Activated naive CD4-positive, alpha-beta T cell treated with Interleukin-2 at 50 U/mL for 16 hours (primary cell): ENCODE measurements at regions not wholly inside any gene's neighbourhood (a gene's known extent, or its start where the extent isn't known, plus 50 kb on each side); places are given as distances from the start of the nearest gene placed in this dataset.

ENCODE experiments used
- DNase-seq: peaks from one replicate; pipeline ENCODE4 v3.0.0-alpha.2; 2020

DNA sequence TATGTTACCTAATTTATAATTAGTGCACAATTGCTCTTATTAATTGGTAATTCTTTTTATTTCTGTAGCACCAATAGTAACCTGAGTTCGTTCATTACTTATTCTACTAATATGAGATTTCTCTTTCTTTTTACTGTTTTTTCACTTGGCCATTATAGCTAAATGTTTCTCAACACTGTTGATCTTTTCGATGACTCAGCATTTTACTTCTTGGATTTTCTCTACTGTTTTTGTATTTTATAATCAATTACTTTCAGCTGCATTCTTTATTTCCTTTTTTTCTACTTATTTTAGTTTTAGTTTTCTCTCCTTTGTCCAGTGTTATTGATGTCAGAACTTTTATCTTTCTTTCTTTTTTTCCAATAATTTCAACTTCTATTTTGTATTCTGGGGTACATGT, 589.4 kb upstream of the SOX11 start:
- no peak for DNase-seq

DNA sequence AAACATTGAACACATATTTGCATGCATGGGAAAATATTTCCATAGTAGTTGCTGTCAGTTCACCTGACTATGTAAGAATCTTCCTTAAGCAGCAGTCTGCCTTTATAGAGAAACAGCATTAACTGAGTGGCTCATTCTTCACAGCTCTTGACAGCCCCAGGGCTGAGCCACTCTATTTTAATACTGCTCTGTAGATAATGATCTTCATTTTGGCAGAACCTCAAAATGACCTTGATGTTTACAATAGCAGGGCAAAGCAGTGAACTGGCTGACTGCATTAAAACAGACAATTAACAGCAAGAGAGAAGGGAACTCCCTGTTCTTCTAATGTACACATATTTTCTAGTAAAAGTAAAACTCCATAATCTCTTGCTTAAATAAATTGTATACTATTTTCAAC, 580.6 kb upstream of the SOX11 start:
- DNase-seq, result no peak

DNA sequence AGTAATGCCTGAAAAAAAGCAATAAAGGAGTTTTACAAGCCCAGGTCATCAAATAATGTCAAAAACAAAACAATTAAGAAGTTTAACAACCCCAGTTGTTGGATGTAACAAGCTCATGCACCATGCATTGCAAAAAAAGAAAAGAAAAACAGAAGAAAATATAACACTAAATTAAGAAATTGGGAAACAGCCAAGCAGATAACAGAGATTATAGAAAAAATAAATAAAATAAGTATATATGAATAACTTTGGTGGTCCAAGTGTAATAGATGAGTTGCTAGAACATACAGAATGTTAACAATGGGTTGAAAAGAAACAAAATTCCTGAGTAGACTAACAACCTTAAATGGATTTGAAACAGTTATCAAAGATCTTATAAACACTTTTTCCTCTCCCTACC, 573.1 kb upstream of the SOX11 start:
- DNase-seq, result no peak

DNA sequence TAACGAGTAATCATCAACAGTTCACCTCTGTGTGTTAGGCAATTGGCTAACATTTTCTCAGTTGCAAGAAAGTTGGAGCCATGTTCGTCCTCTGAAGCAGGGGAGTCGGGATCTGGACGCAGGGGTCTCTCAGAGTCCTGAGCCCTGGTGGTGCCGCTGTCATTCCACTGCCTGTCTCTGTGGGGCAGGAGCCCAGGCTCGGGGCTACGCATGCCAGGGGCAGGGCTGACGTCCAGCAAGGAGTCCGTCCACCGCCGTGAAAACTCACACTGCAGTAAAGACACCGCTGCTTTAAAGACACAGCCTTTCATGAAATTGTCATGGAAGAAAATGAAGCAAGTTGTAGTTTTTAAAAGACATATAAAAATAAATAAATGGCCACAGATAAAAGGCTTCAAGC, 571.1 kb upstream of the SOX11 start:
- DNase-seq, result no peak

DNA sequence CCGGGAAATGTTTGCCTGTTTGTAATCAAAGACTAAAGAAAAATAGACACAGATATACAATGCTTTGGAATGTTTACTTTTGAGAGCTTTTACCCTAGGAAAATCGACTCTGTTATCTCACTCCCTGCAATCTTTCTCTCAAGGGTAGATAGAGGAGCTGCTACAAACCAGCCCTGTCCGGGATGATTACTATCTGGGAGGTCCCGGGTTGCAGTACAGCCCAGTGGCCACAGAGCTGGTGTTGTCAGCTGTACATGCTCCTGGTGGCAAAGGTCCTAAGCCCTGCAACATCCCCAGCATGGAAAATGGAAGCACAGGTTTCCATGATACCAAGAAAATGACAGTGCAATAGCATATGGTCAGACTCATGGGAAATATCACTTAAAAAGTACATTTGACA, 570.5 kb upstream of the SOX11 start:
- DNase-seq, result no peak

DNA sequence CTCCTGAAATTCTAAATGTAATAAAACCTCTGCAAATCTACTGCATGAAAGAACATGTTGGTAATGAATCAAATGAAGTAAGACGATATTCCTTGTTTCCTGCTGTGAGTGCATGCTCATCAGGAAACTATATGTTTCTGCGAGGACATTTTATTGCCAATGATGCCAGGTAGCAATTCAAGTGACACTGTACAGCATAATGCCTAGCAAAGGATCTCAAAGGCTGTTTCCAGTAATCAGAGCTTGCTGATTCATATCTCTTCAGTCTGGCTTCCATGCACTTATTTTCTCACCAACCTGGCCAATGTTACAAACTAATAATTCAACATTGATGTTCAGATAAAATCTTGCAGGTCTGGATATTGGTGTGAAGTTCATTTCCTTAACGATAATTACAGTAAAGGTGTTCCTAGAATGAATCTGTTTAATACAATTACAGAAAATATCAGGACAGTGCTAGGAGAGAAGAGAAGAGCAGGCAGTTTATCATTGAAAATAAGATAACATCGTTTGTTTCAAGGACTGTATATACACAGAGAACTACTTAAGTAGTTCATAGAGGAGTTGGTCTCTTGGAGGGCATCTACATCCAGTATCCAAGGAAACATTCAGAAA, 568.5 kb upstream of the SOX11 start:
- DNase-seq, result no peak

DNA sequence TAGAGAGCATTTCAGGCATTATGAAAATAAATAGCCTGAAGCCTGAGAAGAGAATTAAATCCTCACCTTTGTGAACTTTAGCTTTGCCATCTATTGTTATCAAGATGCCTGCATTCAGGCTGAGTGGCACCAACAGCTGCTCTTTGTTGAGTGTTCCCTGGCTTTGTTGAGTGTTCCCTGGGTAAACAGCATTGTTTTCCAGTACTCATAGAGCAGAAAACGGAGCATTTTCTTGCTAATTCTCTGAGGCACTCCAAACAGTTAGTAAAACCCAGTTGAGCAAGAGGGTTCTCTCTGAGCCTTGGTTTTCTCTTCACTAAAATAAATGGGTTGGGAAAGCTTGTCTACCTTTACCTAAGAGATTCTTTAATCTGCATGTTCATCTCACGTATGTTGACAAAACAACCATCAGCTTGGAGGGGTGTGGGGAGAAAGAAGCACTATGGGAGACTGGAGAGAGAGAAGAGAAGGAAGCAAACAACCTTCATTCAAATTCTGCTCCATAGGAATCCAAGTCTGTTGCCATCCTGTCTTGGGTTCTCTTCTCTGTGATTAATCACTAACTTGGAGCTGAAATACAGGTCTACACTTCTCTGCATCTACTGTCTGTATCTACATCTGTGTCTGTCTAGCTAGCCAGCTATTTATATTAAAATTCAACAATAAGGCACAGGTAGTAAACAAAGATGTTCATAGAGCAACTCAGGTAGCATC, 567.0 kb upstream of the SOX11 start:
- DNase-seq, result no peak

DNA sequence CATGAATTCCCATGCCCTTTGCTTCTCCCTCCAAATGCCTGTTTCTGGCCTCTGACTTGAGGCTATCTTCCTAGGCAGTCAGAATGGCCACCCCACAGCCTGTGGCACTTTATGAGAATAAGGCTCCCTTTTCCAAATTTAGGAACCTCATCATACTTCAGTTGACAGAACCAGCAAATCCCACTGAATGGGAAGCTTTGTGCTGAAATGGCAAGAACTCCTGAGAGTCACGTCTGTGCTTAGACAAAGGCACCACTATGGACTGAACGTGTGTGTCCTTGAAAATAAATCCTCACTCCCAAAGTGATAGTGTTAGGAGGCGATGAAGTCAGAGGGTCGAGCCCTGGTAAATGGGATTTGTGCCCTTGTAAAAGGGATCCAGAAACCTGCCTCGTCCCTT, 559.9 kb upstream of the SOX11 start:
- no peak for DNase-seq

DNA sequence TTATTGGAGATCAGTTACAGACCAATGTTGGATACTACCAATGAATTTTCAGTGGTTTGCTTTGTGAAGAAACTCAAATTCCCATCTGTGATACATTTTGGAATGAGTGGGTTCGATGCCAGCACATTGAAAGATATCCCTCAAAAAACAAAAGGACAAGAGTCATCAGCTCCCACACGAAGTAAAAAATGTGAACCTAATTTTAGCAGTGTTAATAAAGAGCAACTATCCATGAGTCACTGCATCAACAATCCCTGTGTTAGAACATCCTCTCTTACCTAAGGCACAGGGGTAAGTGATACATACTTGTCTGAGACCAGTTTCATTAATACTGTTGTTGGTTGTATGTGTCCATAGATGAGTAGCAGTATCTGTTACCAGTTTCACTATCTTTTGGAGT, 551.8 kb upstream of the SOX11 start:
- DNase-seq, result no peak

DNA sequence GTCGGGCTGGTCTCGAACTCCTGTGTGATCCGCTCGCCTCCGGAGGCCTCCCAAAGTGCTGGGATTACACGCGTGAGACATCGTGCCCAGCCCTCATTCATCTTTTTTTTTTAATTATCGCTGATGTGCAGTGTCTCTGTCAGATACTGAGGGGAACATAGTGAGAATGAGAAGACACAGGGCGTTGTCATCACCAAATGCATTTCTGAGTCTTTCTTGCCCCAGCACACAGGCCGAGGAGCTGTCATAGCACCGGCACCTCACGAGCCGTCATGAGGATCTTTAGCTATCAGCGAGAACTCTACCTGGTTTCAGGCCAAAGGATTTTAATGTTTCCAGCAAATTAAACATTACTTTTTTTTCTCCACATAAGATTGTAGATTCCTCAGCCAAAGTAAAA, 548.0 kb upstream of the SOX11 start:
- DNase-seq, result no peak

DNA sequence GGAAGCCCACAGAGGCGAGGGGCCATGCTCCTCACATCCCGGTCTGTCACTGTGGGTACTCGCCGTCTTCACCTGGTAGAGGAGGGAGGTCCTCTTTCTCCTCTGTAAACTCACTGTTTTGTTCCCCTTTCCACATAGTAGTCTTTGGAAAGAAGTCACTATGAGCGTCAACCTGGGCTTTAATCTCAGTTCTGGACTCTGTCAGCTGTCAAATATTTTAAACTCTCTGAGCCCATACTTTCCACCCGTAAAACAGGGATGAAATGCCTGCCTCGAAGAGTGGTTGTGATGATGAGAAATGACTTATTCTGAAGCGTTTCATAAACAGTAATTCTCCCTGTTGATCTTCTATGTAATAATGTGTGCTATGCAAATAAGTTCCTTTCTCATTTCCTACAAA, 547.1 kb upstream of the SOX11 start:
- DNase-seq, result no peak

DNA sequence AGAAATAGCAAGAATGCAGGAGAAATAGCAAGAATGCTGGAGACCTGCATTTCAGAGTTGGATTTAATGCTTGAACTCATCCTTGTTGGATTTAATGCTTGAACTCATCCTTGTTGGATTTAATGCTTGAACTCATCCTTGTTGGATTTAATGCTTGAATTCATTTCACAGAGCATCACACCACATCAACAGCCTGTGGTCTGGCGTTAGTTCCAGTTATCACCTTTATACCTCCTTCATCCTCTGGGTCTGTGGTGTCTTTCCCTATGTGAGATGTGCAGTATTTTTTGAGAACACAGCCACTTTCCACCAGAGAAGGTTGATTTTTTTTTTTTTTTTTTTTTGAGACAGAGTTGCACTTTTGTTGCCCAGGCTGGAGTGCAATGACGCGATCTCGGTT, 546.4 kb upstream of the SOX11 start:
- no peak for DNase-seq

DNA sequence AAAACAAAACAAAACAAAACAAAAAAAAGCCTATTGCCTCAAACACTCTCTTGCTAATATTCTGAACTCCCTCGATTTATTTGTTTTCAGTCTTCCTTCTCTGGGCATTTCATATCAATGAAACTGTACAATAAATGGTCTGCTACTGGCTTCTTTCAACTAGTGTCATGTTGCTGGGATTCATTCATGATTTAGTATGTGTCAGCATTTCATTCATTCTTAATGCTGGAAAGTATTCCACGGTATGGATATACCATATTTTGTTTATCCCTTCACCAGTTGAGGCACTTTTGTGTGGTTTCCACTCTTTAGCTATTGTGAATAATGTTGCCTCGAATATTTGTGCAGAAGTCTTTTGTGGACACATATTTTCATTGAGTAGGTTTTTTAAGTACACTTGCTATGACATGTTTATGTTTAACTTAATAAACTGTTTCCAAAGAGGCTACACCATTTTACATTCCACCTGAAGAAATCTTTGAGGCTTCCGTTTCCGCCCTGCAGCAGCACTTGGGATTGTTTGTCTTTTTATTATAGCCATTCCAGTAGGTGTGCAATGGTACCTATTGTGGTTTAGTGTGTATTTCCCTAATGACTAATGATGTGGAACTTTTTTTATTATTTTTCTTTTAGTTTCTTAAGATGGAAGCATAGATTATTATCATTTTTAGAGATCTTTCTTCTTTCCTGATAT, 543.6 kb upstream of the SOX11 start:
- DNase-seq, result no peak

DNA sequence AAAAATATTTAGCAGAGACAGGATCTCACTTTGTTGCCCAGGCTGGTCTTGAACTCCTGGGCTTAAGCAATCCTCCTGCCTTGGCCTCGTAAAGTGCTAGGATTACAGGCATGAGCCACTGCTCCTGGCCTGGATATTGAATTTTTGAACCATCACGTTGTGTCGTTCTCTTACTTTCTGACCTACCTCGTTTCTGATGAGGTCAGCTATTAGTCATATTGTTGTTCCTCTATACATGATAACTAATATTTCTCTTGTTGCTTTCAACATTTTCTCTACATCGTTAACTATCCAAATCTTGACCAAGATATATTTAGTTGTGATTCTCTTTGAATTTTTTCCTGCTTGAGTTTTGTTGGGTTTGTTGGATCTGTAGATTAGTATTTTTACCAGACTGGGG, 541.3 kb upstream of the SOX11 start:
- no peak for DNase-seq

DNA sequence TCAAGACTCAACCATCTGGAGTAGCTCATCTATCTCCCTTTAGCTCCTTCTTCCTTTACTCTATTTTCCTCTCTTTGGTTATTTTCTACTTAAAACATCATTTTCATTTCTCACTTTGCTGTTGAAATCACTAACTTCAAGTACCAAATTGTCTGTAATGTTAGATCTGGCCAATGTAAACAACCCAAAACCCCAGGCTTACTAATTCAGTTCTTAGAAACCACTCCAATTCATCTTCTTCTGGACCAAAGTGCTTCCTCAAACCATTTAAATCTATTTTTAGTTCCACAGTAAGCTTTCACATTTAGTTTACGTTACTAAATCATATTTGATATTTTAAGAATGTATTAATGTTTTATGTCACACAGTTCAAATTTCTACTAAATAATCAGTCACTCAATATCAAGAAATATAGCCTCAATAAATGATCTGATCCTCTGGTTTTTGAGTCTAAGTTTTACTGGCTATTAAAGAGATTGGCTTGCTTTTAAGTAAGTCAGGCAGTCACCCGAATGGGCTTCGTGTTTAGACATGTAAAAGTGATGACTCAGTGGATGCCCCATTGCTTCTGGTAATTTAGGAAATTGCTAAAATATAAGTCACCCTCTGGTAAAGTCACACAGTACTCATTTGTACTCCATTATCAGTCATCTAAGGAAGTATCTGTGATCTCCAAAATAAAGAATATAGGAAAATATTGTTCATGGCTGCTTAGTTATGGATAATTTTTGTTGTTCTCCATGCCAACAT, 527.2 kb upstream of the SOX11 start:
- no peak for DNase-seq

DNA sequence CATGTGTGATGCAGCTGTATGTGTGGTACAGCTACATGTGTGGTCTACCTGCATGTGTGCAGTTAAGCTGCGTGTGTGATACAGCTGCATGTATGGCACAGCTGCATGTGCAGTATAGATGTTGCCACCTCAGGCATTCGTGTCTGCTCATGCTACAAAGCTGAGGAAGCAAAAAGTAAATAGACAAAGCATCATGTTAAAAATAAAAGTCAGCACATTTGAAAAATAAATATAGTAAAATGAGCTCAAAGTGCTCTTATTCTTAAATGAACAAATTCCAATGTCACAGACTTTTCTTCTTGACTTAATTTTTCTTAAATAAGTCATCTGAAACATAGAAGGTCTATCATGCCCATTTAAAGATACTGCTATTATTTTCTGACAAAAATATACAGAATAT, 519.3 kb upstream of the SOX11 start:
- no peak for DNase-seq

DNA sequence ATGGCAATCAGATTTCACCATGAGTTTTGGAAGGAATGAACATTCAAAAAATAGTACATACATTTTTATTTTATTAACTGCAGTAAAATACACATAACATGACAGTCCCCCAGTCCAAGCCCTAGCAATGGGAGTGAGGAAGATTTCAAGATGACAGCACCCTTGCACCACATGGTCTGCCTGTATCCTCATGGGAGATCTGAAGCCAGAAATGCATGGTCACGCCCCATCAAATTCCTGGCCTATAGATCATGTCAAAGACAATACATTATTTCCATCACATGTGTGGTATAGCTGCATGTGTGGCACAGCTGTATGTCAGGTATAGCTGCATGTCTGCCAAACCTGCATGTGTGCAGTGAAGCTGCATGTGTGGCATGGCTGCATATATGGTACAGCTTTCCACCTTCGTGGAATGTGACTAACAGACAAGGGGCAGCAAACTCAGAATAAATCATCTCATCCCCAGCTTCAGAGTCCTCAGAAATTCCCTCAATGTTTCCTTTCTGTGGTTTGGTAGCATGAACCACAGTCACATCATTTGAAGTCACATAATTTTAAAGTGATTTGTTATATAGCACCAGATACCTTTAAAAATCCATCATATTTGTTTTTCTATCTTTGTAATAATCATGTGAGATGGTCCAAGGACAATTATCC, 518.2 kb upstream of the SOX11 start:
- no peak for DNase-seq

DNA sequence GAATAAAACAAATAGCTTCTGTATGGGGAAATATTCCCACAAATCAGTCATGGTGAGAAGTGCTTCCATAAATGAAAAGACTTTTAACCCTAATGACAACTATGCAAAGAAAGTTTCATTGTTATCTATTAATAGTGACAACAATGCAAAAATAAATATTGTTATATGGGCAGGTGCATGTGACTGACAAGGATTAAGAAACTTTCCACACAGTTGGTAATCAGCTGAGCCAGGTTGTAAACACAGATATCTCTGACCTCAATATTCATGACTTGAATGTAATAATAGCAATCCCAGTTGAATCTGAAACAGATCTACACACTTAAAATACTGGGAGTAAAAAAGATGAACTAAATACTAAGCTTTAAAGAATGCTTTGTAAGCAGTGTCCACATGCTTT, 517.0 kb upstream of the SOX11 start:
- no peak for DNase-seq

DNA sequence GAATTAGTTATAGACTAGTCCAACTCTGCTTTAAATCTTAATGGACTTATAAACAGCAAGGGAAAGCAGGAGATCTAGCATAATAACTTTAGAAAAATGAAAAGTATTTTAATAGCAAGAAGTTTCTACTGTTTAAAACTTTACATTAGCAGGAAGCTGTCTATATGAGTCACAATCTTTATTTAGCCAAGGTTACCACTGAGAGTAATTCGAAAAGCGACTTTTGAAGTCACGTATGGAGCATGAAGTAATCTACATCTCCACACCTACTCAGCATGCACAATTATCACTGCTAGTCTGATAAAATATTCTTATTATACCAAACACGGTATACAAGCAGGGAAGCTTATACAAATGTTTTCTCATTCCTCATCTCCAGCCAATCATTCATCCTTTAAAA, 515.4 kb upstream of the SOX11 start:
- no peak for DNase-seq

DNA sequence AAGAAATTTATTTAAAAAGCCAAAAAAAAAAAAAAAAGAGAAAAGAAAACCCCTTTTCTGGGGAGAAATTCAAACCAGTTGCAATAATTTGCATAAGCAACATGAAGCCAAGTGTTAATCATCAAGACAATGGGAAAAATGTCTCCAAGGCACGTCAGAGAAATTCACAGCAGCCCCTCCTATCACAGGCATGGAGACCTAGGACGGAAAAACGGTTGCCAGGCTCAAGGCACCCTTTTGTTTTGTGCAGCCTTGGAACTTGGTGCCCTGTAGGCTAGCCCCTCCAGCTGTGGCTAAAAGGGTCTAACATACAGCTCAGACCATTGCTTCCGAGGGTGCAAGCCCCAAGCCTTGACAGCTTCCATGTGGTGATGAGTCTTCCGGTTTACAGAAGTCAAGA, 509.2 kb upstream of the SOX11 start:
- no peak for DNase-seq

DNA sequence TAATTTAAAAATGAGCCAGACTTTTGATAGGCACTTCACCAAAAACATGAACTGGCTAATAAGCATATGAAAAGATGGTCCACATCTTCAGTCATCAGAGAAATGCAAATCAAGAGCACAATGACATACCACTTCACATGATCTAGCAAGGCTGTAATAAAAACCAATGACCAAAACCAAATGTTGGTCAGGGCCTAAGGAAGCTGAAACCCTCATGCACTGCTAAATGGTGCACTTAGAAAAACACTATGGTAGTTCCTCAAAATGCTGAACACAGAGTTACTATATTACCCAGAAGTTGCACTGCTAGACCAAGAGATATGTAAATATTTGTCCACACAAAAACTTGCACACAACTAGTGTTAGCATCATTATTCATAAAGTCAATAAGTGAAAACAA, 504.9 kb upstream of the SOX11 start:
- no peak for DNase-seq

DNA sequence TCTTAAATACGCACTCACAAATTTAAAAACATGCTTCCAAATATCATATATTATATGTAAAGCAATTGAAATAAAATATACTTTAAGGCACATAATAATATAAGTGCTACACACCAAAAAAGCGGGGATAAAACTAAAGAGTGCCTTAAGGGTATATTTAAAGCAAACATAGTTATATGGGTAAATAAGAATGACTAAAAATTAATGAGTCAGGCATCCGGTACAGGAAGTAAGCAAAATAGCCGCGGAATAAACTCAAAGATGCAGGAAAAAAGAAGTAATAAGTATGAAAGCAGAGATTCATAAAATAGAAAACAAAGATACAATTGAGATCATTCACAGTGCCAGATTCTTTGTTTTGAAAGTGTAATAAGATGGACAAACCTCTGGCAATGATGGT, 503.5 kb upstream of the SOX11 start:
- no peak for DNase-seq

DNA sequence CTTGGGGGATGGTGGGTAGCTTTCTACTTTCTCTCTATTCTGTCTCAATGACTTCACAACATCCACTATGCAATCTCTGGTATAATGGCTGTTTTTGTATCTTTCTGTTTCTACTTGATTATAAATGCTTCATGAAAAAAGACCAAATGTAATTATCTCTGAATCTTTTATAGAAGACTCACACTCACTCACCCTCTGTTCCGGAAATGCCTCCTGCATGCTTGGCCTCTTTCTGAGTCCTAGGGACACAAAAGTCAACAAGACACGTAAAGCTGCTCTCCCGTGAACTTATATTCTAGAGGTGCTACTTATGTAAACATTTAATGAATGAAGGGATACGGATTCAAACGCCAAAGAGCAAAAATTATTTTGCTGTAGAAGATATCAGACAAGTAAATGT, 502.2 kb upstream of the SOX11 start:
- no peak for DNase-seq
